HG03460 (cell line): ENCODE measurements at regions not wholly inside any gene's neighbourhood (a gene's known extent, or its start where the extent isn't known, plus 50 kb on each side); places are given as distances from the start of the nearest gene placed in this dataset.
A peak's percentile ranks its signal among the peaks of the same experiment; 100 is the strongest.

Source experiments
- ATAC-seq: cut with Tn5 transposase; IDR thresholded peaks from one replicate; pipeline ENCODE4 v1.9.1; 2021; ENCODE audit not compliant: unreplicated experiment

DNA sequence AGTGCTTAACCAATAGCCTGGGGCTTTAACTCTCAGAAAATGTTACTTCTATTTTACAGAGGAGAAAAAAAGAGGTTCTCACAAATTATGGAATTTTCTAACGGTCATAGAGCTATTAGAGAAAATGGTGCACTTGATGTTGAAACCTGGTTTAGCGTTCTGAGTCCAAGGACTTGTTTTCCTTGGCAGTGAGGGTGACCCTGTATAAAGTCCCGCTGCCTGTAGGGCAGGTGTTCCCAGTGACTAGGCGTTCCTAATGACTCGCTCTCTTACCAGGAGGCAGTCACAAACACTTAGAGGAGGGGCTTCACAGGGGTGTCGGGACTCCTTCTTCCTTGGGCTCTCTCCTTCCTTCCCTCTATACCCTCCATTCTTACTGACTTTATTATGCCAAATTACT, 175.8 kb downstream of the ACTR3 start:
- ATAC-seq: no peak

DNA sequence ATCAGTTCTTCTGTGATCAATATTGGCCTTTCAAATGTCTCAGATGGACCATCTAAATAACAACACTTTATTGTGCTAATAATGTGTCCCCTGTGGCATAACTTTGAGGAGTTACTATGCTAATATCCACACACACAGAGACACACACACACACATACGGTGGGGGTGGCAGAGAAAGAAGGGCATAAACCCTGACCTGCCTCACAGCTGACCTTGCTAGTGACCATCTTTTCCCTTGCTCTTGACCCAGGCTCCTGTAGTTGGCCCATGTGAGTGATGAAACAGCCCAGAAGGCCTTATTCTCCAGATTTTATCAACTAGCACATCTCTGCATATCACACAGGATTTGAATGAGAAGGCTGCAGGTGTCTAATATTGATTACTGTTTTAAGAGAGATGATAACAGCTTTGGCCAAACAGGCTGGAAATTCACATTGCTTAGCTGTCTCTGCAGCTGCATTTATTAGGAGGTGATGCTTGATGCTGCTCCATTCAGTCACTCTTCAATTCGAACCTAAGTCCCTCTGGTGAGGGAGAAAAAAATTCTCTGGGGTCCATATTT, 176.4 kb downstream of the ACTR3 start:
- no peak for ATAC-seq

DNA sequence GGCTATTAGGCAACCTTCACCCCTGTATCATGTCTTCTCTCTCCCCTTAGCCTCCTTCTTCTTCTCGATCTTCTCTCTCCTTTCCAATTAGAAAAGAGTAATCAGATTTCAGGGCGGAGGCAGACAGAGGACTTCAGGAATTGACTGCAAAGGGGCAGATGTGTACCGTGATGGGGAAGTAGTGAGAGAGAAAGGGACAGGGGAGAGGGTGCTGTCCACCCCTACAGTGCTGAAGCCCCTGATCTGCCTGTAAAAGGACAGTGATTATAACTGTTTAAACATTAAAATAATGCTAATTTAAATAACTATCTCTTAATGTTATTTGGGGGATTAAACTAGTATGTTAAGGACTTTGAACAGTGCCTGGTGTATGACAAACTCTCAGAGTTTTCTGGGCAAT, 178.5 kb downstream of the ACTR3 start:
- ATAC-seq: no peak

DNA sequence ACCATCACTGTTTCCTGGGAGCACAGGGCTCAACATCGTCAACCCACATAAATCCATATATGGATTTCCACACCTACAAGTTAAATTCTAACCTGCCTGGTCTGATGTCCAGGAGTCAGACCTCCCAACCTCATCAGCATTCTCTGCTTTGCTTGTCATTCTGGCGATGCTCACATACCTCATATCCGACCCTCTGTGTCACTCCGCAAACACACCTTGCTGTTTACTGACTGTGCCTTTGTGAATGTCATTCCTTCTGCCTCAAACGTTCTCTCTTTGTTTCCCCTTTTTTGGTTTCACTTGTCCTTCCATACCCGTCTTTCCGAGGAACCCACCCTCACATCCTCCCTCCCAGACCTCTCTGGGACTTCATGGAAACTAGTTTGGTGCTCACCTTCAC, 187.1 kb downstream of the ACTR3 start:
- no peak for ATAC-seq

- no peak for ATAC-seq
Measured at GRCh38 chr2:114079366-114080004, 189.6 kb downstream of the ACTR3 start.

- no peak for ATAC-seq
Measured at GRCh38 chr2:114082731-114083433, 193.0 kb downstream of the ACTR3 start.

- peak; percentile 61 for ATAC-seq
Measured at GRCh38 chr2:114083717-114084387, 194.0 kb downstream of the ACTR3 start.

DNA sequence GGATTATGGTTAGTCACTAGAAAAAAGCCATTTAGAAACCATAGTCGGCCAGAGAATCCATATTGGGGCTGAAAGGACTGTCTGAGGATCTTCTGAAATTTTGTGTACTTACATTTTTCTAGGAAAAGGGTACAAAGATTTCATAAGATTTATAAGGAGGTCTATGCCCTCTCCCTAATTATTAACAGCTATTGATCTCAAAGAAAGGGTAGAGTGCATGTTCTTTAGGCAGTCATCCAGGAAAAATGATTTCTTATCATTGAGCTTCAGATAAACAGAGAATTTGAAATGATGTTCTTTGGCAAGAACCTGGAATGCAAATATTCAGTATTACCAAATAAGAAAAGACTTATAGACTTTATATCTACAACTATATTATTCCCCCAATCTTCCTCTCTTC, 195.3 kb downstream of the ACTR3 start:
- ATAC-seq: no peak

GRCh38 chr2:114085992-114086391, 196.1 kb downstream of the ACTR3 start:
- no peak for ATAC-seq

- ATAC-seq: no peak
Measured at GRCh38 chr2:114089636-114090319, 199.9 kb downstream of the ACTR3 start.

- no peak for ATAC-seq
Measured at GRCh38 chr2:114091010-114091409, 201.1 kb downstream of the ACTR3 start.

GRCh38 chr2:114108249-114108648, 218.4 kb downstream of the ACTR3 start:
- no peak for ATAC-seq

DNA sequence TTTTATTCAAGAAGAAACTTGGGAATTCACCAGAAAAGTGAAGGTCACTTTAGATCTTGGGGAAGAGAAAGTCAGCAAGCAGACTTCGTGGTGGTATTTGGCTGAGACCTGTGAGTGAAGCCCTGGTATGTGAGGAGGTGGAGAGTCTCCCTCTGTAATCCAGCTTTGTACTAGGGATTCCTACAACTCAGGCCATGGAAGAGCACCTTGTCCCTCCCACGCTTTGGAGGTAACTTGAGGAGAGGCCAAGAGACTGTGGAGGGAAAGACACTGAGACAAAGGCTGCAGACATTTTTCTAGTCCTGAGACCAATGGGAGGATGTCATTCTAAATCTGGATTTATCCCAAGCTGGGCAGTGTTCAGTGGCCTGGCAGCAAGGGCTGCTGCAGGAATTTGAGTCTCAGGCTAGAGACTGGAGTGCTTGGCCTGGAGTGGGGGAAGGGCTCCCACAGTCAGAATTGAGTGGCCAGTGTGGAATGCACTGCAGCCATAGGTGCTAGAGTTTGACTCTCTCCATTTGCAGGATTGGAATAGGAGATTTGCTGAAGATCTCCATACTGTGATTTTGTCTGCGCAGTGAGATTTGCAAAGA, 219.0 kb downstream of the ACTR3 start:
- no peak for ATAC-seq

GRCh38 chr2:114111329-114111728, 221.4 kb downstream of the ACTR3 start:
- ATAC-seq: no peak

DNA sequence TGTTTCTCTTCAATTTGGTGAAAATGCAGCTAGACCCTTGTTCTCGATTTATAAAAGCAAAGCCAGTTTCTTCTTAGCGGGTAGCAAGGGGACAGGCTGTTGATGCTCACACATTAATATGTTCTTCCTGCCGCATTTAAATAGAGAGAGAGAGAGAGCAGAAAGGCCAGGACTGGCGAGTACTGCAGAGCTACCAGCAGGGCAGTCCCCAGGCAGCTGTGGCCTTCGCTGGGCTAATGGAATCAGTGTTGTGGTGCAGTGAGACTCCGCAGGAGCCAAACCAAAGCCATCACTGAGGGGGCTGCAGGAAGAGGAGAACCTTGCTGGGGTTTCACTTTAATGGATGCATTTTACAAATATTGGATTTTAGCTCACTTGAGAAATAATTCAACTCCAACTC, 223.6 kb downstream of the ACTR3 start:
- no peak for ATAC-seq

DNA sequence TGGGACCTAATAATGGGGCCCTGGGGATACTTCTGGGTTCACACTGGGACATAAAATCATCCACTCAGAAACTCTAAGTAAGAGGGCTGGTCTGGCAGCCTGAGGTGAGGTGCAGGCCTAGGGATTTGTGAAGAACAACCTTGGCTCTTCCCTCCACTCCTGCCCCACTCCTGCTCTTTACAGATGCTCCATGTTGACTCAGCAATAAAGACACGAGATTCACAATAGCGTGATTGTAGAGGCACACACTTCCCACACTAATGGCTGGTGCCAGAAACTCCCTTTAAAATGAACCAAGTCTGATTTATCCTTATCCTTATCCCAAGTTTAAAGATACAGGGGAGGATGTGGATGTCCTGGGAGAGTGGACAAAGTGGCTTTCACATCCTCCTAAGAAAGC, 228.2 kb downstream of the ACTR3 start:
- no peak for ATAC-seq

DNA sequence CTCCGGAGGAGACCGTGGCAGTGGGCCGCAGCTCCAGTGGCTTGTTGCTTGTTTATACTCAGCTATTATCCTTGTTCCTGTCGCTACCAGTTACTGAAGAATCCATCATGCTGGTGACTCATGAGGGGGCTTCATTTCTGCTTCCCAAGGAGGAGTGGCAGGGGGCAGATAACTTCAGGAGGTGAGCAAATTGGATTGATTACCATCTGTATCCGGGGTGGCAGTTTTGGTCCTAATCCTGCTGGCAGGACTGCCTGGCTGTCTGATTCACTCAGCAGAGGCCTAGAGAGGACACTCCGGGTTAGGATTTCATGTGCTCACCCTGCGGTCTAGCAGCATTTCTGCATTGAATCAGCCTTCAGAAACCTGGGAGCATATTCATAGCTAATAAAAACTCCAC, 230.0 kb downstream of the ACTR3 start:
- no peak for ATAC-seq

DNA sequence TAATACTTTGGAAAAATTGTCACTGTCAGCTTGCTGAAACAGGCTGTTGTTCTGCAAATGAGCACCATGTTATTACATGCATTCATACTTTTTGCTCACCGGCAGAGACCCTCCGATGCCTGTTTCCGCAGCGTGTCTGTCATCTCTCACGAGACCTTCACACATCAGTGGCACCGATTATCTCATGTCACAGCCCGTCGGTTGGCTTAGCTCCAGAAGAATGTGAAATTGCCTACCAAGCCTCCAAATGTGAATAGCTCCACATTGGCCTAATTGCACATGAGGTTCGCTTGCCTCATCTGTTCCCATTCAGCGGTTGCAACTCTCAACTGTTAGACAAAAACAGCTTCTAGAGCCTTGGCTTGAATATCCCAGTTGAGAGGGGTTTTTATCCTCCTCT, 233.0 kb downstream of the ACTR3 start:
- no peak for ATAC-seq

DNA sequence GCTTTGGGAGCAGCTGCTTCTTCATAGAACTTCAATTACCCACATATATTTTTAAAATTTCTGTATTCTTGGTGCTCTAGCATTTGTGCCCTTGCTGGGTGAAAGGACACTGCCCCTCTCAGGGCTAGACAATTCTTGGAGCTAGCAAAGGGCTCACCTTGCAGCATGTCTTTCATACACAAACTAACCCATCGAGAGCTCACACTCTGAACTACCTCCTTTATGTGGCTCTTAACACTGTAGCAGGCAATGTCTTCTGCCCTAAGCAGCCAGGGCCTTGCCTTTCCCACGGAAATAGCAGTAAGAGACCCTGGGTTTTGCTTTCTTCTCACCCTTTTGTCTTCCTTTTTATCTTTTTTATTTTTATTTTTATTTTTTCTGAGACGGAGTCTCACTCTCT, 234.0 kb downstream of the ACTR3 start:
- no peak for ATAC-seq

- ATAC-seq: no peak
Measured at GRCh38 chr2:114127372-114127771, 237.5 kb downstream of the ACTR3 start.

DNA sequence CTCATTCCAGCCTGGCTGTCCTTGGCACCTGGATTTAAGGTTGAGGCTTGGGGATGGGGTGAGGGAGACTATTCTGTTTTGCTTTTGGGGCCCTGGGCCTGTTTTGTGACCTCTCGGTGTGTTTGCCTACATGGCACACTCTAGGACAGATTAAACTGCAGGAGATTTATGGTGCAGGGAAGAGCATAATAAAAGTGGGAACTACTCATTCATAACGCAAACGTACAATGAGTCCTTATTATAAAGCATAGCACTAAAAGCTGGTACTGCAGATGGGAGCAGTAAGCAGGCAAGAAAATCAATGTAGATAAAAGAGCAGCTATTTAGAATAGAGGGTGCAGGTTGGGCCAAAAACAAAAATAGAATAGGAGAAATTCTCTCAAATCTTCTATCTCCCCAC, 238.4 kb downstream of the ACTR3 start:
- no peak for ATAC-seq
